DMS53 treated with DMSO at 0.1 percent for 48 hours (cell line): ENCODE measurements at regions not wholly inside any gene's neighbourhood (a gene's known extent, or its start where the extent isn't known, plus 50 kb on each side); places are given as distances from the start of the nearest gene placed in this dataset.

Source experiments
- DNase-seq: peaks from one replicate; lab custom pipeline; 2025; ENCODE audit not compliant: unreplicated experiment; lab: John Stamatoyannopoulos, UW

- no peak for DNase-seq
Measured at GRCh38 chr14:44154874-44155273, 352.2 kb downstream of the FSCB start.

DNA sequence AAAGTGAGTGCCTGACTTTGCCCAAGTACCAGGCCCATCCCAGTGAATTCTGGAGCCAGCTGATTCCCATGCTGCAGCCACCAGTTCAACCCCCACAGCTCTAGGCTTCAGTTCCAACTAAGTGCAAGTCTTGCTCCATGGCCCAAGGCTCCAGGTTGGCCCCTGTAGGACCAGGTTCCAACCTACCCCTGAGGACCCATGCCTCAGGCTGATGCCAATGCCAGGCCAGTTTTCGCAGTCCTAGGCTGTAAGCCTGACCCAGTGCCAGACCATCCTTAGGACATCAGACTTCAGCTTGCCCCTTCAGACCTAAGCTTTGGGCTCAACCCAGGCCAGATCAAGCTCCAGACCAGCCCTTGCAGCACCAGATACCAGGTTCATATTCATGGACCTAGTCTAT, 352.6 kb downstream of the FSCB start:
- no peak for DNase-seq

- no peak for DNase-seq
Measured at GRCh38 chr14:44151130-44151820, 355.8 kb downstream of the FSCB start.

- DNase-seq = peak; percentile 48
Measured at GRCh38 chr14:44149597-44149996, 357.5 kb downstream of the FSCB start.

- no peak for DNase-seq
Measured at GRCh38 chr14:44142006-44142405, 365.1 kb downstream of the FSCB start.

DNA sequence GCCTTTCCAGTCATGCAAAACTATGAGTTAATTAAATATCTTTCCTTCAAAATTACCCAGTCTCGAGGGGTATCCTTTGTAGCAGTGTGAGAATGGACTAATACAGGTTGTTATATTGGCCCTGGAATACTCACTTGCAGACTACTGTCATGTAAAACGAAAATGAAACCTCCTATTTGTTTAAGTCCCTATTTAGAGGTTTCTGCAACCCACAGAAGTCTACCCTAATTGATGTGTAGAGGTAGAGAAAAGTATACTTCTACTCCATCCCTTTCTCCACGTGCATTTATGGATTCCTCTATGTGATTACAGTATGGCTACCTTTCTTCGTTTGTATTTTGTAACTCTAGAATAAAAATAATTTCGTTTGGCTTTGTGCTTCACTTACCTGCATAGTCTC, 371.1 kb downstream of the FSCB start:
- no peak for DNase-seq

DNA sequence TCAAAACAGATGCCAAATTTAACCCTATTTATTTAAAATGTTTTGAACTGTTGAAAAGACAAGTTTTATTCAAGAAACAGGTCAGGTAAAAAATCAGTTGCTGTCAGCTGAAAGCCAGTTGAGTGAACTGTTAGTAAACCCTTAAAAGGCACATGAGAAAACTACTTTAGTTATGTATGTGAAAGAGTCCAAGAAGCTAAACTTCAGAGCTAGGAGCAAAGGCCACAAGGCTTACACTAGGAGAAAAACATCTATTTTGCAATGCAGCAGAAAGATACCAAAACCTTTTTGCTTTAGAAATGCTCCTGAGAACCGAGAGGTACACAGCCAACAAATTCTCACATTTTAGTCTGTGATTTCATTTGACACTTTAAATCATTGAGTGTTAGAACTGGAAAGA, 375.2 kb downstream of the FSCB start:
- no peak for DNase-seq

DNA sequence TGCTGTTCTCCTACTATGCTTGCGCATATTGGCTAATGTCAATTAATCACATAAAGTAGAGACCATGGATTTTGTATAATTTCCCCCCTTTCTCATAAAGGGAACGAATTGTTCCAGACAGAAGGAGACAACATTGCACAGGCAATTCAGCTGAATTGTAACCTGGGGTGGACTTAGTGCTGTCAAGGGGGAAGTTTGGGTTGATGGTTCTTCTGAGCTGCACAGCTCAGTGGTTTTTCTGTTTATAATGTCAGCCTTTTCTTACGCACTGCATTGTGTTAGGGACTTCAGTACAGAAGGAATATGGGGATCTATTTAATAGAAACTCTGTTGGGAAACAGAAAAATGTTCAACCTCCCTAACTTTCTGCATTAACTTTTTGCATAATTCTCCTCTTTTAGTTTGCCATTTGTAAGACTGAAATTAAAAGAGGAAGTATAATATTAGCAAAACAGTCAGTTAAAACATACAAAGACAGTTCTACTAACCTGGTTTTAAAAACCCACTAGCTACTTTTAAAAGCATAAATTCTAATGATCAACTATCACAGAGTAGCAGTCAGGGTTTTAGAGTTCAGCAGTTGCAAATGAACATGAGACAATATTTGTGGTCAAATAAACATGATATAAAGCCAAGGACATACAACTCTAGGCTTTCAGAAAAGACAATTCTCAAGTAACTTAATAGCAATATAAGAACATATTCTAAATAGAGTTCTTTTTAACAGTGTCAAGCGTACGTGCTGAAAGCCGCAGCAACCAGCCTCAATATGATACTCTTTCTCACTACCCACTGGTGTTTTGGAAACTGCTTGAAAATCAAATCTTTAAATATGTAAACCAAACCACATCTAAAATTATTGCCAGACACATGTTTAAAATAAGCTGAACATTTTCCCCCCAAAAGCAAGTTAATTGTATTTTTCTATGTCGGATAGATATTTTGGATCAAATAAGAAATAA, 393.0 kb downstream of the FSCB start:
- DNase-seq = no peak

DNA sequence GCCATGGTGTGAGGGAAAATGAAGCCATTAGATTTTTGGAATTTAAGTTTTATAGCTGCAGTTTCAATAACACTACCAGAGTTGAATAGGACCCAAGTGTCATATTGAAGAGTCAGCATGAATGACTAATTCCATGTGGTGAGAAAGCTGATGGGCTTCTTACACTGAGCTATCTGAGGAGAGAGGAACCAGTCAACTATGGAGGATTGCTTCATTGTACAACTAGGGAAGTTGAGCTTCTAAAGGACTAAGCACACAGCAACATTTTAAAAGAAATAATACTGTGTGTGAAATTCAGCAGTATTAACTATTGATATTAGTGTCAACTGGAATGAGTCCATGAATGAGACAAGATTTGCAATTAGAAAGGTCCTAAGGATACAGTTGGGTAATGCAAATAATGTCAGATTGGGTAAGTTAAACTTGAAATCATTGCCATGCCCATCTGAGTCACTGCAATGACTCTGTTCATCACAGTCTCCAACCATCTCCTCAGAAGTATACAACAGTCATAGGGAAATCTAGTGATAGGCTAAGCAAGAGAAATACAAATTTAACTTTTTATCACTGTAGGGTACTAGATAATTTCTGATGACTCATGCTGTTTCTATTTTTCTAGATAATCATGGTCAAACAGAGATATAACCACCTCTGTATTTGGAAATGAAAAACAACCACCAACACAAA, 394.2 kb downstream of the FSCB start:
- no peak for DNase-seq

GRCh38 chr14:44109036-44109435, 398.0 kb downstream of the FSCB start:
- DNase-seq = no peak

DNA sequence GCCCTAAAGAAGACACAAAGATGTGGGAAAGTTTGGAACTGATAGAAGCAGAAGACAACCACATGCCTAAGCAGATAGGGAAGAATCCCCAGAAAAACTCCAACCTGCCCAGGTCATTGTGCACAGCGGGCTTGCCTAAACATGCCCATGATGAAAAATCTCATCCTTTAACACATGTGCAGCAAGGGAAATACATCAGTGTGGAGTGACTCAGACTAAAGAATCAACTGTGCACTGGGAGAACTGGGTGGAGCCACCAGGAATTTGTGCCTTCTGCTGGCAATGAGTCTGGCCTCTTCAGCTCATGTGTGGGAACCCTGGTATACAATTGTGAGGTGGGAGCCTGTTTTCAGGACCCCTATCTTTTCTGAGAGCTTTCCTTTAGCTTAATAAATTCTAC, 398.5 kb downstream of the FSCB start:
- no peak for DNase-seq

DNA sequence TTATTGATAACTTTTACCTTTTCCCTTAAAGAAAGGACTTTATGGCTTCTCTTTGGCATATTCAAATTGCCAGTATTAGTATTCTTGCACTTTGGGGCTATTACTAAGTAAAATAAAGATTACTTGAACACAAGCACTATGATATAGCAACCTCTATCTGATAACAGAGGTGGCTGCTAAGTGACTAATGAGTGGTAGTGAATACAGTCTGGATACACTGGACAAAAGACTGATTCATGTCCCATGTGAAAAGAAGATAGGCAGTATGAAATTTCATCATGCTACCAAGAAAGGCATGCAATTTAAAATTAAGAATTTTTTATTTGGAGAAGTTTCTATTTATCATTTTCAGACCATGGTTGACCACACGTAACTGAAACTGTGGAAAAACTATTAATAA, 399.9 kb downstream of the FSCB start:
- no peak for DNase-seq

GRCh38 chr14:44099743-44100488, 407.2 kb downstream of the FSCB start:
- no peak for DNase-seq

GRCh38 chr14:44081146-44081545, 425.9 kb downstream of the FSCB start:
- DNase-seq = no peak

GRCh38 chr14:44070046-44070445, 437.0 kb downstream of the FSCB start:
- DNase-seq = no peak

DNA sequence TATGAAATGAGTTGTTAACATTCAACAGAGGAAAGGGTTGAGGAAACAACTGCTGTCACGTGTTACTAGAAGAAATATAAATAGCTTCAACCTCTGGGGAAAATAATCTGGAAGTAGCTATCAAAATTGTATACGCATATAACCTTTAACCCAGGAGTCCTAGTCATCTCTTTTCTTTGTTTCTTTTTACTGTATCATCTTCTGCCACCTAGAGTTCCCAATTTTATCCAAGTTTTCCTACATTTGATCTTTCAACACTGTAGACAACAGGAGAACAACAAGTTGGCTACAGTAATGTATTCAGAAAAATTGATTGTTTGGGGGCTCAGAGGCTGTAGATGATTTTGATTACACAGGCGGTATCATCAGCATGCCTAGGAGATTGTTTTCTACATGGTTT, 453.7 kb downstream of the FSCB start:
- no peak for DNase-seq

DNA sequence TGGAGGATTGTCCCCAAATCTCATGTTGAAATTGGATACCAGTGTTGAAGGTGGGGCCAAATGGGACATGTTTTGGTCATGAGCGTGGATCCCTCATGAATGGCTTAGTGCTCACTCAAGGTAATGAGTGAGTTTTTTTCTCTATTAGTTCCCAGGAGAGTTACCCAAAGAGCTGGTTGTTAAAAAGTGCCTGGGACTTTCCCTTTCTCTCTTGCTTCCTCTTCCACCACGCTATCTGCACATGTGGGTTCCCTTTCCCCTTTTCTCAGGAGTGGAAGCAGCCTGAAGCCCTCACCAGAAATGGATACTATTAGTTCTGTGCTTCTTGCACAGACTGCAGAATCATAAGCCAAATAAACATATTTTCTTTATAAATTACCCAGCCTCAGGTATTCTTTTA, 465.4 kb downstream of the FSCB start:
- no peak for DNase-seq

- DNase-seq = no peak
Measured at GRCh38 chr14:44040561-44040960, 466.5 kb downstream of the FSCB start.

DNA sequence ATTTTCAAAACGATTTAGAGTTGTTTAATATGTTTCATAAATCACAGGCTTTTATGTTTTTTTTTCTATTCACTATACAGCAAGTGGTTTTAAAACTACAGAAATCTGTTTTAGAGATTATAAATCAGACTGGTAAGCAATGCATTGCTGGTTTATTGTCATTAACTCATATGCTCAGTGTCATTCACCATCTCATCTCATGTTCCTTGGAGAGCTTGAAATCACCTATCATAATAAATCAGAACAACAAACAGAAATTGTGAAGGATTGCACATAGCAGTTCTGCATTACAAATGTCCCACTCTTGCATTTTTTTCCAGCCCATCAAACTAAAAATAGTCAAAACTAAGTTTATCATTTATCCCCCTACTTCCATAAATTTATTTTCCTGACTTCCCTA, 470.8 kb downstream of the FSCB start:
- no peak for DNase-seq

DNA sequence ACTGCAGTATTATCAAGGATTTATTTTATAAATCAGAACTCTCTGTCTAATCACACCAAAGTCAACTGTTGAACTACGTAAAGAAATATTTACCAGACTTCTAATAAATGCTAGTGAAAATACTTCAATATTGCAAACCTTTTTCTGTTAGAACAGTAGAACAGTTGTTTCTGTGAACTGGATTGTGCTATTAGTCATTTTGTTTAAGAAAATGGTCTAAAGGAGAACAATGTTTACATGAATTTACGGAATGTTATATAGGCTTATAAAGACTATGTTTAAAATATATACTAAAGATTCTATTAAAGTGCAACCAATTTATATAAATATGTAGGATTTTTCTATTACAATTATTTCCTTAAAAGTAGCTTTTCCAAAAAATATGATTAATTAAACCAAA, 471.4 kb downstream of the FSCB start:
- DNase-seq = no peak

DNA sequence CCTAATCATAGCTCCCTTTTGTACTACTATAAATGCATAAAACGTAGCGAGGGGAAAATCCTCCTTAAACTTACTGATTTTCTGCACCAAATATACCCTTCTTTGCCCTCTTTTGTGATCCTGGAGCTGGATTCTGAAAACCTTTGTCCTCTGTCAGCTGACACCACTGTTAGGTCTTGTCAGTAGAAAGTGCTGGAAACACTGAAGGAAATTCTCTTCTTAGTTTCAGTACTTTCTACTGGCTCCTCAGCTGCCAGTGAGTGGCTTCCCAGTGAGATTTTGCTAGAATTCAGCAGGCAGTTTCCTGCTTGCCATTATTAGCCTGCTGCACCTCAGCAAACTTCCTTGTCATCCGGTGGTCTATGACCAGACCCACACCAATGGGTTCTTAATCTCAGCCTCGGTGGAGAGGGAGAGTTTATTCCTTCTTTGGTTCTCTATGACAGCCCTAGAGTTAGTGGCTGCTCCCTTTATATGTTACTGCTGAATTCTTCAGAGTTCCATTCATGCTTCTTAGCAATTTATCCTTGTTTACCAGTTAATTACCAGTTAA, 476.2 kb downstream of the FSCB start:
- DNase-seq = no peak
